ENCODE measurements at regions not wholly inside any gene's neighbourhood (a gene's known extent, or its start where the extent isn't known, plus 50 kb on each side); places are given as distances from the start of the nearest gene placed in this dataset.
A peak's percentile ranks its signal among the peaks of the same experiment; 100 is the strongest.

- no peak for DNase-seq (ENCODE audit: low read depth, low spot score)
These were observed 82.1 kb upstream of the IFNE start for GRCh38 chr9:21564175-21564574.

- no peak for DNase-seq (ENCODE audit: low read depth, low spot score)
These were observed 83.0 kb upstream of the IFNE start for GRCh38 chr9:21565155-21565554.

GRCh38 chr9:21567926-21568325 is 85.8 kb upstream of the IFNE start:
- DNase-seq (ENCODE audit: low read depth, low spot score), result no peak

- no peak for DNase-seq (ENCODE audit: low read depth, low spot score)
These were observed 86.4 kb upstream of the IFNE start for GRCh38 chr9:21568484-21568883.

- no peak for DNase-seq (ENCODE audit: low read depth, low spot score)
These were observed 87.6 kb upstream of the IFNE start for GRCh38 chr9:21569721-21570120.

- no peak for DNase-seq (ENCODE audit: low read depth, low spot score)
These were observed 88.6 kb upstream of the IFNE start for GRCh38 chr9:21570643-21571275.

- no peak for DNase-seq (ENCODE audit: low read depth, low spot score)
These were observed 92.1 kb upstream of the IFNE start for GRCh38 chr9:21574261-21574660.

GRCh38 chr9:21576331-21577189 is 94.4 kb upstream of the IFNE start:
- peak; percentile 83 for DNase-seq (ENCODE audit: low read depth, low spot score)

GRCh38 chr9:21579247-21579671 is 97.1 kb upstream of the IFNE start:
- no peak for DNase-seq (ENCODE audit: low read depth, low spot score)

GRCh38 chr9:21579743-21580142 is 97.6 kb upstream of the IFNE start:
- DNase-seq (ENCODE audit: low read depth, low spot score), result no peak

GRCh38 chr9:21580636-21581378 is 98.7 kb upstream of the IFNE start:
- no peak for DNase-seq (ENCODE audit: low read depth, low spot score)

- DNase-seq (ENCODE audit: low read depth, low spot score), result no peak
These were observed 101.7 kb upstream of the IFNE start for GRCh38 chr9:21583628-21584377.

- no peak for DNase-seq (ENCODE audit: low read depth, low spot score)
These were observed 102.8 kb upstream of the IFNE start for GRCh38 chr9:21584890-21585289.

GRCh38 chr9:21585756-21586752 is 103.9 kb upstream of the IFNE start:
- DNase-seq (ENCODE audit: low read depth, low spot score), result no peak

GRCh38 chr9:21589344-21590056 is 107.4 kb upstream of the IFNE start:
- no peak for DNase-seq (ENCODE audit: low read depth, low spot score)

- no peak for DNase-seq (ENCODE audit: low read depth, low spot score)
These were observed 108.2 kb upstream of the IFNE start for GRCh38 chr9:21590058-21590996.

GRCh38 chr9:21591221-21592062 is 109.3 kb upstream of the IFNE start:
- peak; percentile 85 for DNase-seq (ENCODE audit: low read depth, low spot score)

GRCh38 chr9:21592063-21592338 is 109.9 kb upstream of the IFNE start:
- no peak for DNase-seq (ENCODE audit: low read depth, low spot score)

Measured in smooth muscle cell of the brain vasculature (primary cell).